Parathyroid adenoma (tissue), 2 donors: ENCODE measurements at regions not wholly inside any gene's neighbourhood (a gene's known extent, or its start where the extent isn't known, plus 50 kb on each side); places are given as distances from the start of the nearest gene placed in this dataset.

ENCODE experiments used
- H2AFZ ChIP-seq: fragments of 300-600 bp; sonication (generic); one replicate; pipeline ENCODE4 v1.7.0; 2017; ENCODE audit warnings: antibody characterized with exemption, mild to moderate bottlenecking
- H3K27ac ChIP-seq: fragments of 300-600 bp; sonication (generic); one replicate; pipeline ENCODE4 v1.7.0; 2017
- H3K27me3 ChIP-seq: fragments of 300-600 bp; sonication (generic); one replicate; pipeline ENCODE4 v1.7.0; 2017; ENCODE audit warnings: low read length; ENCODE audit not compliant: control insufficient read depth, insufficient read depth
- H3K36me3 ChIP-seq: fragments of 300-600 bp; sonication (generic); one replicate; pipeline ENCODE4 v1.7.0; 2017; ENCODE audit warnings: low read length; ENCODE audit not compliant: control insufficient read depth, insufficient read depth
- H3K4me1 ChIP-seq: fragments of 300-600 bp; sonication (generic); one replicate; pipeline ENCODE4 v1.7.0; 2017; ENCODE audit warnings: control low read depth
- H3K4me2 ChIP-seq: fragments of 300-600 bp; sonication (generic); one replicate; pipeline ENCODE4 v1.7.0; 2017; ENCODE audit warnings: low read length
- H3K4me3 ChIP-seq: fragments of 300-600 bp; sonication (generic); one replicate; pipeline ENCODE4 v1.7.0; 2017; ENCODE audit warnings: low read depth, low read length
- H3K79me2 ChIP-seq: fragments of 300-600 bp; sonication (generic); one replicate; pipeline ENCODE4 v1.7.0; 2017; ENCODE audit warnings: control low read depth
- H3K9ac ChIP-seq: fragments of 300-600 bp; sonication (generic); one replicate; pipeline ENCODE4 v1.7.0; 2017; ENCODE audit warnings: mild to moderate bottlenecking
- H3K9me3 ChIP-seq: fragments of 300-600 bp; sonication (generic); one replicate; pipeline ENCODE4 v1.7.0; 2017; ENCODE audit warnings: low read length; ENCODE audit not compliant: control insufficient read depth
- TF ChIP-seq, protein P1 (sequence below): fragments of 300-600 bp; sonication (generic); IDR thresholded peaks from one replicate; pipeline ENCODE4 v1.7.0; 2017; ENCODE audit warnings: antibody characterized with exemption, mild to moderate bottlenecking
- donor health status: primary hyperparathyroidism.

GRCh38 chr4:111064342-111064993 is 441.6 kb upstream of the PITX2 start:
- no peaks in the 10 kb centered on the region for H3K9me3 ChIP-seq
- no peak overlapping the region for H3K27ac ChIP-seq
- no peak overlapping the region for H3K4me3 ChIP-seq
- H3K4me1 ChIP-seq = no peaks in the 10 kb centered on the region
- TF ChIP-seq, protein P1, sequence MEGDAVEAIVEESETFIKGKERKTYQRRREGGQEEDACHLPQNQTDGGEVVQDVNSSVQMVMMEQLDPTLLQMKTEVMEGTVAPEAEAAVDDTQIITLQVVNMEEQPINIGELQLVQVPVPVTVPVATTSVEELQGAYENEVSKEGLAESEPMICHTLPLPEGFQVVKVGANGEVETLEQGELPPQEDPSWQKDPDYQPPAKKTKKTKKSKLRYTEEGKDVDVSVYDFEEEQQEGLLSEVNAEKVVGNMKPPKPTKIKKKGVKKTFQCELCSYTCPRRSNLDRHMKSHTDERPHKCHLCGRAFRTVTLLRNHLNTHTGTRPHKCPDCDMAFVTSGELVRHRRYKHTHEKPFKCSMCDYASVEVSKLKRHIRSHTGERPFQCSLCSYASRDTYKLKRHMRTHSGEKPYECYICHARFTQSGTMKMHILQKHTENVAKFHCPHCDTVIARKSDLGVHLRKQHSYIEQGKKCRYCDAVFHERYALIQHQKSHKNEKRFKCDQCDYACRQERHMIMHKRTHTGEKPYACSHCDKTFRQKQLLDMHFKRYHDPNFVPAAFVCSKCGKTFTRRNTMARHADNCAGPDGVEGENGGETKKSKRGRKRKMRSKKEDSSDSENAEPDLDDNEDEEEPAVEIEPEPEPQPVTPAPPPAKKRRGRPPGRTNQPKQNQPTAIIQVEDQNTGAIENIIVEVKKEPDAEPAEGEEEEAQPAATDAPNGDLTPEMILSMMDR = no peak
- H3K36me3 ChIP-seq = no peaks in the 10 kb centered on the region
- H3K9ac ChIP-seq = no peak overlapping the region
- H3K4me2 ChIP-seq = no peak overlapping the region
- H3K27me3 ChIP-seq = no peaks in the 10 kb centered on the region
- no peak overlapping the region for H2AFZ ChIP-seq
- H3K79me2 ChIP-seq = no peaks in the 10 kb centered on the region

DNA sequence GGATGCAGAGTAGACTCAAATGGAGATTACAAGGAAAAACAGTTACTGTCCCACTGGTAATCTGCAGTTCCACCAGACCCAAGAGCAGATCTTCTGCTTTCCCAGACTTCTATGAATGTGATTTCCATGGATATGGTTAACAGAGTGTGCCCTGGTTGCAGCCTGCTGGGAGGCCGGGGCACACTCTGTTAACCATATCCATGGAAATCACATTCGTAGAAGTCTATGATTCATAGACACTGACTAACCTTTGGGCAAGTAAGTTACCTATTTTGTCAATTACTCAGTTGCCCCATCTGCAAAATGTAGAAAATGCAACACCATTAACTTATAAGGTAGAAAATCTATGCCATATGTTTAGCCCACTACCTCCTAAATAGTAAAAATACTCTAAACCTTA is 443.1 kb upstream of the PITX2 start:
- H3K4me1 ChIP-seq = no peaks in the 10 kb centered on the region
- no peak overlapping the region for H3K4me3 ChIP-seq
- no peak overlapping the region for H3K27ac ChIP-seq

DNA sequence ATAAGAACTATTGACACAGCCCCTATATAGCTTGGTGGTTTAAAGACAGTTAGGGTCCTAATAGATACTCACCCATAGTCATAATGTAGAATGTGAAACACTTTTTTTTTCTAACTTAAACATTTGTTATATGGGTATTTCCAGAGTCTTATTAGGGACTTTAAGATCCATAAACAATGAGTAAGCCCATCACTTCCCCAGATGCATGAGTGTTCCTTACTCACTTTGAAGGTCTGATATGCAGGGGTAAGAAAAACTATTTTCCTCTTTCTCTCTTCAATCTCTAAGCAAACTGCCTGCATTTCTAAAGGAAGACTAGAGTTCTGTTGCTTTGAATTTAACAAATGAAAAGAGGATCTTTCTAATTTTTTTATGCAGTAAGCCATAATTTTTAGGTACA is 443.6 kb upstream of the PITX2 start:
- Histone ChIP-seq H3K4me3 (no peak overlapping the region), H3K9ac (no peak overlapping the region), H3K79me2 (no peaks in the 10 kb centered on the region), H3K4me2 (no peak overlapping the region), H3K9me3 (no peaks in the 10 kb centered on the region), H3K36me3 (no peaks in the 10 kb centered on the region), H2AFZ (no peak overlapping the region), H3K27me3 (no peaks in the 10 kb centered on the region), H3K27ac (no peak overlapping the region), H3K4me1 (no peaks in the 10 kb centered on the region)
- TF ChIP-seq, protein P1 = no peak

More for the DNA sequence above, 443.1 kb upstream of the PITX2 start:
- H3K27me3 ChIP-seq = no peaks in the 10 kb centered on the region
- no peaks in the 10 kb centered on the region for H3K9me3 ChIP-seq
- TF ChIP-seq, protein P1 = no peak
- H3K9ac ChIP-seq = no peak overlapping the region
- no peaks in the 10 kb centered on the region for H3K36me3 ChIP-seq
- no peak overlapping the region for H2AFZ ChIP-seq
- no peaks in the 10 kb centered on the region for H3K79me2 ChIP-seq
- H3K4me2 ChIP-seq = no peak overlapping the region

DNA sequence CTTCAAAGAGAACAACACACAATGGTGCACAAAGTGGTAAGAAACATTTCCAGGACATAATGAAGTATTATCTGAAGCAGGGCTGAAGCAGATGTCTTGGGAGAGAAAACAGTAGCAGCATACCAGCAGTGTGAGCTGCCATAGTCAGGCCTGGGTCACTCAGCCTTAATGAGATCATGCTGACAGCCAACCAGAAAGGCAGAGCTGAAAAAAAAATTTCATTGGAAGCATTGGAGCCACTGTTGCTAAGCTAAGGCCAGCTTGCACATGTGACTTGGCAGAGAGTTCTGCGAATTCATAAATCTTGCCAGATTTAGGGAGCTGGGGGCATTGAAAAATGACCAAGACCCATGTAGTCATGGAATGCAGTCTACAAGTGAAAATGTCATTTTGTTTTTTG is 444.0 kb upstream of the PITX2 start:
- Histone ChIP-seq H3K4me2 (no peak overlapping the region), H3K4me3 (no peak overlapping the region), H3K4me1 (no peaks in the 10 kb centered on the region), H3K9me3 (no peaks in the 10 kb centered on the region), H3K9ac (no peak overlapping the region), H3K36me3 (no peaks in the 10 kb centered on the region), H3K79me2 (no peaks in the 10 kb centered on the region), H2AFZ (no peak overlapping the region), H3K27me3 (no peaks in the 10 kb centered on the region), H3K27ac (no peak overlapping the region)
- TF ChIP-seq, protein P1 = no peak

DNA sequence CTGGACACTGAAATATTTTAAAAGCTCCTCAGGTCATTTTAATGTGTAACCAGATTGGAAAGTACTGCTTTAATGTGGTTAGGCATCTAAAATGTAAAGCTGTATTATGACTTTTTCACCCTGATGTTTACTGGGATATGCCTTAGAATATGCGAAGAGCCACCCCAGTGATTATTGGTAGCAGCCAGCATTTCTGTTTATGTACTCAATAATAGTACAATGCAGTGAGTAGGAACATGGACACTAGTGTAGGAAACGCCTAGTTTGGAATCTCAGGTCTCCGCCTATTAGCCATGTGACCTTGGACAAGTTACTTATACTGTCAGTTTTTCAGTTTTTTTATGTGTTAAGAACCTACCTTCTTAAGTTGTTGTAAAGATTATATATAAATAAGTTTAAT is 446.0 kb upstream of the PITX2 start:
- no peak overlapping the region for H3K4me3 ChIP-seq
- H3K27ac ChIP-seq = no peak overlapping the region
- H3K9me3 ChIP-seq = no peaks in the 10 kb centered on the region
- H3K9ac ChIP-seq = no peak overlapping the region
- H3K4me1 ChIP-seq = no peaks in the 10 kb centered on the region
- H3K36me3 ChIP-seq = no peaks in the 10 kb centered on the region
- no peaks in the 10 kb centered on the region for H3K79me2 ChIP-seq
- no peak overlapping the region for H2AFZ ChIP-seq
- TF ChIP-seq, protein P1 = no peak
- H3K4me2 ChIP-seq = no peak overlapping the region
- no peaks in the 10 kb centered on the region for H3K27me3 ChIP-seq
